K562 (cell line): ENCODE measurements at regions not wholly inside any gene's neighbourhood (a gene's known extent, or its start where the extent isn't known, plus 50 kb on each side); places are given as distances from the start of the nearest gene placed in this dataset.
A peak's percentile ranks its signal among the peaks of the same experiment; 100 is the strongest.

ENCODE experiments used
- ATAC-seq: fragments of 200-7000 bp; cut with Tn5 transposase; 3 replicates; pipeline ENCODE4 v1.9.1; 2020; ENCODE audit warnings: moderate library complexity
- BruUV-seq: library from RNA; stranded (reverse); fragments of 400-500 nt; replicated peaks from 2 replicates; lab custom pipeline; 2021; lab: Mats Ljungman, UMichigan
- CTCF ChIA-PET: fragments of 300-600 bp; formaldehyde crosslinking; extraction: SDS; loops from one replicate; lab custom pipeline; 2021; ENCODE audit warnings: low intra/inter-chr PET ratio; lab: Yijun Ruan, JAX
- POLR2A ChIA-PET: fragments of 300-600, 350-650 bp; sonication (Branson Sonifier 250); formaldehyde crosslinking; extraction: SDS; loops from one replicate; lab custom pipeline; 2021; ENCODE audit warnings: antibody characterized with exemption, inconsistent platforms; lab: Yijun Ruan, JAX
- DNase-seq, 4 experiments: peaks; one replicate each; pipeline versions ENCODE4 v3.0.0 to v3.0.0-alpha.2; 2011 to 2018; ENCODE audit warnings: low spot score in 3 of 4, mixed read lengths in 3 of 4; ENCODE audit errors: extremely low read depth in 1 of 4
- FAIRE-seq: peaks from 2 replicates; lab custom pipeline; 2011; peaks lifted over from hg19 to GRCh38; lab: Jason Lieb, UNC
- H2AFZ ChIP-seq: 2 replicates; pipeline ENCODE4 v1.6.0; 2011; ENCODE audit warnings: low read depth, low read length, control low read depth, inconsistent platforms
- H3K27ac ChIP-seq: fragments of 200-600 bp; 3 replicates; pipeline ENCODE4 v1.8.0; 2011; ENCODE audit warnings: low read depth, mild to moderate bottlenecking, control low read depth, inconsistent platforms, low read length, moderate library complexity, mixed read lengths; ENCODE audit errors: extremely low read depth
- H3K27me3 ChIP-seq, 2 experiments: fragments of 300-600 bp in 1 of 2; 2 replicates in 1 of 2; 3 replicates in 1 of 2; pipeline versions ENCODE4 v1.6.0 to v1.8.0; 2011; ENCODE audit warnings: inconsistent platforms in 2 of 2, low read length in 2 of 2, mild to moderate bottlenecking in 1 of 2, mixed read lengths in 1 of 2, moderate library complexity in 1 of 2; ENCODE audit not compliant: control insufficient read depth in 2 of 2, insufficient read depth in 2 of 2
- H3K36me3 ChIP-seq: fragments of 300-600 bp; 3 replicates; pipeline ENCODE4 v1.8.0; 2011; ENCODE audit warnings: mild to moderate bottlenecking, low read length, inconsistent platforms; ENCODE audit not compliant: control insufficient read depth, insufficient read depth
- H3K4me1 ChIP-seq, 2 experiments: fragments of 200-600 bp in 1 of 2; replicated peaks in 1 of 2; 2 replicates in 1 of 2; 3 replicates in 1 of 2; pipeline versions ENCODE4 v1.5.1 to v1.8.0; 2011; ENCODE audit warnings: inconsistent platforms in 2 of 2, low read length in 2 of 2, mild to moderate bottlenecking in 1 of 2, mixed read lengths in 1 of 2, moderate library complexity in 1 of 2; ENCODE audit not compliant: control insufficient read depth in 2 of 2, insufficient read depth in 2 of 2
- H3K4me2 ChIP-seq: 2 replicates; pipeline ENCODE4 v1.6.1; 2011; ENCODE audit warnings: low read length, control low read depth, inconsistent platforms, mixed read lengths; ENCODE audit not compliant: insufficient read depth
- H3K4me3 ChIP-seq: fragments of 200-600 bp; sonication (generic), shearing (Covaris generic); 2 replicates; pipeline ENCODE4 v1.5.1; 2016; ENCODE audit warnings: control low read depth, inconsistent platforms
- H3K79me2 ChIP-seq: fragments of 200-600 bp; 3 replicates; pipeline ENCODE4 v1.8.0; 2011; ENCODE audit warnings: low read length, inconsistent platforms; ENCODE audit not compliant: control insufficient read depth, insufficient read depth
- H3K9ac ChIP-seq, 2 experiments: 2 replicates each; pipeline versions ENCODE4 v1.6.0 to v1.6.1; 2011; ENCODE audit warnings: low read depth in 2 of 2, low read length in 2 of 2, control low read depth in 1 of 2, inconsistent platforms in 1 of 2, mild to moderate bottlenecking in 1 of 2, mixed read lengths in 1 of 2; ENCODE audit not compliant: insufficient read depth in 1 of 2
- H3K9me1 ChIP-seq: one replicate; pipeline ENCODE4 v1.6.0; 2011; ENCODE audit warnings: inconsistent platforms, mild to moderate bottlenecking, low read length, moderate library complexity; ENCODE audit not compliant: control insufficient read depth, insufficient read depth
- H3K9me3 ChIP-seq: replicated peaks from 2 replicates; pipeline ENCODE4 v1.5.1; 2011; ENCODE audit warnings: low read depth, low read length, inconsistent platforms; ENCODE audit not compliant: control insufficient read depth, insufficient read depth
- H4K20me1 ChIP-seq: replicated peaks from 2 replicates; pipeline ENCODE4 v1.6.1; 2011; ENCODE audit warnings: low read length, inconsistent platforms, mixed read lengths; ENCODE audit not compliant: control insufficient read depth, insufficient read depth
- HCFC1 ChIP-seq: IDR thresholded peaks from 2 replicates; pipeline ENCODE4 v1.6.1; 2012; ENCODE audit warnings: low read depth, low read length, improper control_type of control experiment
- KDM1A ChIP-seq, 2 experiments: fragments of 450-650 bp; IDR thresholded peaks; 2 replicates each; pipeline ENCODE4 v1.6.1; 2016; ENCODE audit warnings: mild to moderate bottlenecking in 2 of 2
- RAD51 ChIP-seq: fragments of 450-650 bp; IDR thresholded peaks from 2 replicates; pipeline ENCODE4 v1.7.1; 2016; ENCODE audit warnings: low read depth, mild to moderate bottlenecking, borderline replicate concordance
- SAFB2 ChIP-seq: fragments of 200-400 bp; formaldehyde crosslinking; IDR thresholded peaks from 2 replicates; pipeline ENCODE4 v1.6.1; 2018; ENCODE audit warnings: borderline replicate concordance, low read length, low read depth, moderate library complexity; ENCODE audit not compliant: severe bottlenecking
- TSC22D4 ChIP-seq: fragments of 450-650 bp; IDR thresholded peaks from 2 replicates; pipeline ENCODE4 v1.6.1; 2016; ENCODE audit warnings: missing genetic modification characterization, missing biosample characterization, control low read depth
- ZFP36 ChIP-seq: fragments of 150-350 bp; IDR thresholded peaks from 2 replicates; pipeline ENCODE4 v1.6.1; 2018; ENCODE audit warnings: low read length, low read depth; ENCODE audit not compliant: partially characterized antibody
- ZNF212 ChIP-seq: fragments of 450-650 bp; formaldehyde crosslinking; IDR thresholded peaks from 2 replicates; pipeline ENCODE4 v1.4.0; 2020; ENCODE audit warnings: mild to moderate bottlenecking
- ZNF696 ChIP-seq: fragments of 250-450 bp; sonication (Bioruptor Pico); conservative IDR thresholded peaks from 2 replicates; pipeline ENCODE4 v1.4.0; 2020; ENCODE audit warnings: mild to moderate bottlenecking, moderate library complexity
- WGBS: fragments of 100-300 bp; shearing (Covaris generic); methylation state at CpG from one replicate; pipeline ENCODE4 v1.1.6; 2016; ENCODE audit warnings: low coverage, mixed read lengths; ENCODE audit not compliant: insufficient coverage; ENCODE audit errors: missing lambda C conversion rate; 5-methylcytosine and 5-hydroxymethylcytosine counted together
- in situ Hi-C: fragments of 300-500 bp; cut with MboI; formaldehyde crosslinking; loops from 4 replicates; pipeline ENCODE4 v1.15.0; 2018; ENCODE audit warnings: inconsistent platforms, mixed read lengths
- intact Hi-C: fragments of 100-400 bp; cut with micrococcal nuclease; formaldehyde crosslinking; loops from 2 replicates; pipeline ENCODE4 v1.14.2; 2022

GRCh38 chr1:109850194-109850593, 60.5 kb upstream of the CSF1 start:
- Histone ChIP-seq H3K9me1 (no peaks in the 10 kb centered on the region), H3K36me3 (no peaks in the 10 kb centered on the region), H3K9me3 (no peaks in the 10 kb centered on the region), H4K20me1 (no peaks in the 10 kb centered on the region), H3K9ac (no peak overlapping the region), H3K27me3 (no peaks in the 10 kb centered on the region), H3K4me1 (peaks cover 8% of the 10 kb centered on the region in 2 experiments; a peak in 4 of 5 replicates), H3K4me3 (no peak overlapping the region), H2AFZ (peak overlapping the region; percentile 3; the same call in 1 of the 2 replicates), H3K4me2 (no peak overlapping the region), H3K27ac (no peak overlapping the region), H3K79me2 (no peaks in the 10 kb centered on the region)
- no peak for TF ChIP-seq RAD51
- peak; percentile 58 for TF ChIP-seq HCFC1
- no peak for FAIRE-seq
- ChIA-PET POLR2A (interaction anchor here (1.1 to 1.4 kb wide), 3 partner anchors 11 to 26 kb away, joined by 3 to 4 read pairs (median 3); no protein-coding TSS in a partner anchor), CTCF (no interaction called here)
- no TSS peak for BruUV-seq
- WGBS = 61% methylated on average over 4 of the region's 4 CpGs
- no peak for DNase-seq
- intact Hi-C loops = no loop called here
- ATAC-seq = peak; percentile 66; the same call in 2 of the 3 replicates
- in situ Hi-C loops = no loop called here

- no peaks in the 10 kb centered on the region for H3K79me2 ChIP-seq
- 52% methylated on average over 6 of the region's 6 CpGs for WGBS
- H3K9me3 ChIP-seq = no peaks in the 10 kb centered on the region
- no peaks in the 10 kb centered on the region for H3K9me1 ChIP-seq
- in situ Hi-C loops = no loop called here
- H3K27me3 ChIP-seq = no peaks in the 10 kb centered on the region
- H3K9ac ChIP-seq = no peak overlapping the region
- H3K4me3 ChIP-seq = no peak overlapping the region
- peak overlapping the region; percentile 11 for H2AFZ ChIP-seq
- no TSS peak for BruUV-seq
- no peaks in the 10 kb centered on the region for H3K36me3 ChIP-seq
- H3K4me1 ChIP-seq = peaks cover 8 to 12% of the 10 kb centered on the region in 2 experiments; a peak in 4 of 5 replicates
- H3K4me2 ChIP-seq = no peak overlapping the region
- CTCF ChIA-PET = no interaction called here
- POLR2A ChIA-PET = interaction anchor here (1.1 to 1.4 kb wide), 2 partner anchors 9 to 25 kb away, joined by 3 to 5 read pairs; no protein-coding TSS in a partner anchor
- TF ChIP-seq TSC22D4 (tag) (no peak), ZNF212 (CRISPR knock-in tag) (no peak), KDM1A (IDR thresholded peaks at IDR 0.05) (no peak), SAFB2 (no peak), ZNF696 (no peak), ZFP36 (no peak)
- H4K20me1 ChIP-seq = no peaks in the 10 kb centered on the region
- ATAC-seq (no peak), DNase-seq (no peak), FAIRE-seq (no peak)
- intact Hi-C loops = no loop called here
- H3K27ac ChIP-seq = no peak overlapping the region
Measured at GRCh38 chr1:109849655-109850054, 61.0 kb upstream of the CSF1 start.
